WTC11 (cell line): ENCODE measurements at regions not wholly inside any gene's neighbourhood (a gene's known extent, or its start where the extent isn't known, plus 50 kb on each side); places are given as distances from the start of the nearest gene placed in this dataset.

Experiments used
- ATAC-seq: fragments of 200-7000 bp; cut with Tn5 transposase; 2 replicates; pipeline ENCODE4 v1.10.0; 2021; ENCODE audit warnings: mild to moderate bottlenecking, moderate library complexity
- CTCF ChIA-PET: fragments of 300-600 bp; sonication (Branson Sonifier 250); formaldehyde crosslinking; loops from one replicate; lab custom pipeline; 2021; ENCODE audit warnings: antibody characterized with exemption; lab: Charles Lee
- POLR2A ChIA-PET: fragments of 350-600 bp; sonication (Branson Sonifier 250); formaldehyde crosslinking; loops from one replicate; lab custom pipeline; 2021; ENCODE audit warnings: antibody characterized with exemption; lab: Charles Lee
- DNase-seq: peaks from one replicate; pipeline ENCODE4 v3.0.0; 2021; ENCODE audit warnings: low spot score
- H3K27ac Mint-ChIP-seq: 2 replicates; pipeline ENCODE4 v1.8.0; 2021; ENCODE audit warnings: mixed read lengths
- H3K27me3 Mint-ChIP-seq: 2 replicates; pipeline ENCODE4 v1.8.0; 2021; ENCODE audit warnings: low read depth, mild to moderate bottlenecking, moderate library complexity, mixed read lengths
- H3K36me3 Mint-ChIP-seq: 2 replicates; pipeline ENCODE4 v1.8.0; 2021; ENCODE audit warnings: mixed read lengths
- H3K4me1 Mint-ChIP-seq: 2 replicates; pipeline ENCODE4 v1.8.0; 2022; ENCODE audit warnings: mixed read lengths
- H3K4me3 Mint-ChIP-seq: 2 replicates; pipeline ENCODE4 v1.8.0; 2021; ENCODE audit warnings: mild to moderate bottlenecking, moderate library complexity, mixed read lengths
- H3K9me3 Mint-ChIP-seq: 2 replicates; pipeline ENCODE4 v1.8.0; 2021; ENCODE audit warnings: mixed read lengths
- ARID4B ChIP-seq: sonication (generic); formaldehyde crosslinking; IDR thresholded peaks from 2 replicates; pipeline ENCODE4 v1.8.0; 2023; ENCODE audit warnings: missing genetic modification reagents, mild to moderate bottlenecking, borderline replicate concordance
- ATF1 ChIP-seq: sonication (generic); formaldehyde crosslinking; IDR thresholded peaks from 2 replicates; pipeline ENCODE4 v1.8.1; 2023; ENCODE audit warnings: mild to moderate bottlenecking, moderate library complexity, missing genetic modification reagents
- CREB1 ChIP-seq: sonication (generic); formaldehyde crosslinking; IDR thresholded peaks from 2 replicates; pipeline ENCODE4 v1.8.0; 2023; ENCODE audit warnings: mild to moderate bottlenecking, missing genetic modification reagents
- CREM ChIP-seq: sonication (generic); formaldehyde crosslinking; IDR thresholded peaks from 2 replicates; pipeline ENCODE4 v1.8.1; 2022; ENCODE audit warnings: mild to moderate bottlenecking, missing genetic modification reagents, moderate library complexity
- ESRRA ChIP-seq: sonication (generic); formaldehyde crosslinking; IDR thresholded peaks from 2 replicates; pipeline ENCODE4 v1.8.1; 2022; ENCODE audit warnings: mild to moderate bottlenecking, missing genetic modification reagents, borderline replicate concordance
- FOXP1 ChIP-seq: sonication (generic); formaldehyde crosslinking; IDR thresholded peaks from 2 replicates; pipeline ENCODE4 v1.8.0; 2022; ENCODE audit warnings: missing genetic modification reagents, mild to moderate bottlenecking, moderate library complexity, borderline replicate concordance
- HMGA2 ChIP-seq: fragments of 250-450 bp; sonication (Bioruptor Pico); IDR thresholded peaks from 2 replicates; pipeline ENCODE4 v1.4.0; 2021; ENCODE audit warnings: mild to moderate bottlenecking, moderate library complexity
- HMGXB4 ChIP-seq: sonication (generic); formaldehyde crosslinking; IDR thresholded peaks from 2 replicates; pipeline ENCODE4 v1.8.1; 2023; ENCODE audit warnings: mild to moderate bottlenecking, moderate library complexity, missing genetic modification reagents
- JUN ChIP-seq: sonication (generic); formaldehyde crosslinking; IDR thresholded peaks from 2 replicates; pipeline ENCODE4 v1.8.0; 2023; ENCODE audit warnings: mild to moderate bottlenecking, missing genetic modification reagents
- MXD4 ChIP-seq: fragments of 250-450 bp; sonication (Bioruptor Pico); IDR thresholded peaks from 2 replicates; pipeline ENCODE4 v1.8.0; 2021; ENCODE audit warnings: mild to moderate bottlenecking, moderate library complexity, borderline replicate concordance
- NFATC4 ChIP-seq: fragments of 250-450 bp; sonication (Bioruptor Pico); IDR thresholded peaks from 2 replicates; pipeline ENCODE4 v1.9.0; 2021; ENCODE audit warnings: mild to moderate bottlenecking
- NFYB ChIP-seq: sonication (generic); formaldehyde crosslinking; conservative IDR thresholded peaks from 2 replicates; pipeline ENCODE4 v1.8.0; 2022; ENCODE audit warnings: low read depth, missing genetic modification reagents
- PREB ChIP-seq: sonication (generic); formaldehyde crosslinking; IDR thresholded peaks from 2 replicates; pipeline ENCODE4 v1.8.1; 2022; ENCODE audit warnings: mild to moderate bottlenecking, missing genetic modification reagents, moderate library complexity, borderline replicate concordance
- SMAD3 ChIP-seq: sonication (generic); formaldehyde crosslinking; IDR thresholded peaks from 2 replicates; pipeline ENCODE4 v1.8.0; 2022; ENCODE audit warnings: missing genetic modification reagents, mild to moderate bottlenecking, borderline replicate concordance
- TCF7 ChIP-seq: sonication (generic); formaldehyde crosslinking; IDR thresholded peaks from 2 replicates; pipeline ENCODE4 v1.8.0; 2022; ENCODE audit warnings: mild to moderate bottlenecking, low read depth, missing genetic modification reagents, moderate library complexity
- USF1 ChIP-seq: sonication (generic); formaldehyde crosslinking; IDR thresholded peaks from 2 replicates; pipeline ENCODE4 v1.8.0; 2022; ENCODE audit warnings: mild to moderate bottlenecking, missing genetic modification reagents
- ZBTB43 ChIP-seq: sonication (generic); formaldehyde crosslinking; IDR thresholded peaks from 2 replicates; pipeline ENCODE4 v1.8.1; 2023; ENCODE audit warnings: mild to moderate bottlenecking, missing genetic modification reagents
- ZNF232 ChIP-seq: sonication (generic); formaldehyde crosslinking; IDR thresholded peaks from 2 replicates; pipeline ENCODE4 v1.8.0; 2022; ENCODE audit warnings: mild to moderate bottlenecking, missing genetic modification reagents
- ZNF281 ChIP-seq: sonication (generic); formaldehyde crosslinking; IDR thresholded peaks from 2 replicates; pipeline ENCODE4 v1.8.0; 2023; ENCODE audit warnings: mild to moderate bottlenecking, missing genetic modification reagents
- ZNF317 ChIP-seq: sonication (generic); formaldehyde crosslinking; IDR thresholded peaks from 2 replicates; pipeline ENCODE4 v1.8.1; 2023; ENCODE audit warnings: low read depth, mild to moderate bottlenecking, moderate library complexity, missing genetic modification reagents, borderline replicate concordance
- ZNF396 ChIP-seq: fragments of 250-450 bp; sonication (Bioruptor Pico); IDR thresholded peaks from 2 replicates; pipeline ENCODE4 v1.8.0; 2021; ENCODE audit warnings: mild to moderate bottlenecking, moderate library complexity, borderline replicate concordance
- ZNF671 ChIP-seq: fragments of 250-450 bp; sonication (Bioruptor Pico); IDR thresholded peaks from 2 replicates; pipeline ENCODE4 v1.8.0; 2021; ENCODE audit warnings: mild to moderate bottlenecking

- TF ChIP-seq TCF7 (CRISPR knock-in tag) = no peak
- TF ChIP-seq SMAD3 = no peak
- TF ChIP-seq NFYB (CRISPR knock-in tag) = no peak
- TF ChIP-seq ZNF671 (CRISPR knock-in tag) = no peak
- no peak for TF ChIP-seq ZNF317 (CRISPR knock-in tag)
Observed at GRCh38 chr3:147701195-147701594, 292.0 kb downstream of the ZIC1 start (continued).

- ATAC-seq = no peak
- Mint-ChIP-seq H3K27me3 (no peaks in the 10 kb centered on the region), H3K36me3 (no peaks in the 10 kb centered on the region), H3K4me1 (peaks cover 4% of the 10 kb centered on the region; the same call in 1 of the 2 replicates), H3K4me3 (no peak overlapping the region), H3K27ac (no peak overlapping the region), H3K9me3 (no peaks in the 10 kb centered on the region)
- CTCF ChIA-PET = no interaction called here
- no peak for TF ChIP-seq MXD4 (CRISPR knock-in tag)
- POLR2A ChIA-PET = no interaction called here
- DNase-seq = no peak
Observed at GRCh38 chr3:147702509-147702908, 293.3 kb downstream of the ZIC1 start.

GRCh38 chr3:147705651-147706051 lies 296.5 kb downstream of the ZIC1 start:
- H3K27me3 Mint-ChIP-seq = no peaks in the 10 kb centered on the region
- POLR2A ChIA-PET = no interaction called here
- CTCF ChIA-PET = no interaction called here
- TF ChIP-seq FOXP1 (CRISPR knock-in tag) (no peak), MXD4 (CRISPR knock-in tag) (no peak), ZNF671 (CRISPR knock-in tag) (no peak), HMGXB4 (CRISPR knock-in tag) (no peak), CREM (CRISPR knock-in tag) (no peak), ATF1 (CRISPR knock-in tag) (no peak), ZNF232 (CRISPR knock-in tag) (no peak), CREB1 (no peak), JUN (CRISPR knock-in tag) (no peak), ARID4B (CRISPR knock-in tag) (no peak), USF1 (CRISPR knock-in tag) (no peak), PREB (CRISPR knock-in tag) (no peak), NFATC4 (CRISPR knock-in tag) (no peak), HMGA2 (CRISPR knock-in tag) (no peak), ZNF281 (no peak), ESRRA (no peak), ZBTB43 (CRISPR knock-in tag) (no peak), ZNF396 (CRISPR knock-in tag) (no peak)
- no peak for ATAC-seq
- peaks cover 4% of the 10 kb centered on the region; the same call in 1 of the 2 replicates for H3K4me1 Mint-ChIP-seq
- no peak overlapping the region for H3K27ac Mint-ChIP-seq
- H3K36me3 Mint-ChIP-seq = no peaks in the 10 kb centered on the region
- H3K4me3 Mint-ChIP-seq = no peak overlapping the region
- H3K9me3 Mint-ChIP-seq = peaks cover 8% of the 10 kb centered on the region; the same call in 1 of the 2 replicates
- DNase-seq = no peak
